H1 (cell line): ENCODE measurements at regions not wholly inside any gene's neighbourhood (a gene's known extent, or its start where the extent isn't known, plus 50 kb on each side); places are given as distances from the start of the nearest gene placed in this dataset.
"Not testable (repeated sequence)": the region's sequence is repeated elsewhere in the genome, so short reads cannot be mapped to it uniquely, and the experiment has no call there.

Experiments
- BCL11A ChIP-seq, 2 experiments: IDR thresholded peaks; one replicate each; pipeline ENCODE4 v1.6.1; 2011; ENCODE audit warnings: low read depth in 2 of 2, low read length in 2 of 2, mild to moderate bottlenecking in 2 of 2
- CTCF ChIP-seq, 3 experiments: IDR thresholded peaks; 1 replicate in 2 of 3; 2 replicates in 1 of 3; pipeline versions ENCODE4 v1.5.1 to v1.6.1; 2011; ENCODE audit warnings: low read length in 3 of 3, mild to moderate bottlenecking in 3 of 3, inconsistent platforms in 2 of 3, low read depth in 1 of 3, moderate library complexity in 1 of 3; ENCODE audit not compliant: insufficient read depth in 1 of 3; ENCODE audit errors: control extremely low read depth in 1 of 3
- JUN ChIP-seq: IDR thresholded peaks from 2 replicates; pipeline ENCODE4 v1.6.1; 2011; ENCODE audit warnings: low read depth, mild to moderate bottlenecking, improper control_type of control experiment, low read length
- POLR2A ChIP-seq, 2 experiments: IDR thresholded peaks; 1 replicate in 1 of 2; 2 replicates in 1 of 2; pipeline ENCODE4 v1.6.1; 2011; ENCODE audit warnings: low read depth in 2 of 2, low read length in 2 of 2, mild to moderate bottlenecking in 2 of 2; ENCODE audit errors: control extremely low read depth in 1 of 2
- POLR2AphosphoS5 ChIP-seq: IDR thresholded peaks from 2 replicates; pipeline ENCODE4 v1.6.1; 2011; ENCODE audit warnings: low read depth, low read length
- SRF ChIP-seq: IDR thresholded peaks from 2 replicates; pipeline ENCODE4 v1.6.1; 2011; ENCODE audit warnings: mild to moderate bottlenecking, low read depth, low read length, moderate library complexity
- TAF7 ChIP-seq: optimal IDR thresholded peaks from 2 replicates; pipeline ENCODE3; 2011; ENCODE audit warnings: low read depth, mild to moderate bottlenecking, inconsistent platforms, low read length, moderate library complexity, borderline replicate concordance
- ZNF274 ChIP-seq: IDR thresholded peaks from 2 replicates; pipeline ENCODE4 v1.7.0; 2012; ENCODE audit warnings: low read length, borderline replicate concordance; ENCODE audit errors: extremely low read depth

- TF ChIP-seq CTCF (IDR thresholded peaks at IDR 0.05; ENCODE audit: control extremely low read depth in 1 of 3, insufficient read depth in 1 of 3, low read depth in 1 of 3, low read length in 3 of 3); POLR2A (IDR thresholded peaks at IDR 0.05; ENCODE audit: control extremely low read depth in 1 of 2, low read depth in 2 of 2, low read length in 2 of 2); TAF7; POLR2AphosphoS5; ZNF274; BCL11A (IDR thresholded peaks at IDR 0.05; ENCODE audit: low read depth in 2 of 2, low read length in 2 of 2); JUN; SRF: not testable (repeated sequence)
These were observed 168.3 kb downstream of the CD24 start for GRCh38 chr6:106806253-106806652.
